ACC112 (cell line): ENCODE measurements at regions not wholly inside any gene's neighbourhood (a gene's known extent, or its start where the extent isn't known, plus 50 kb on each side); places are given as distances from the start of the nearest gene placed in this dataset.

Experiments used
- H2AFZ ChIP-seq: fragments of 200-600 bp; sonication (generic); one replicate; pipeline ENCODE4 v1.6.0; 2017; ENCODE audit warnings: antibody characterized with exemption, low read length; ENCODE audit not compliant: unreplicated experiment
- H3K27ac ChIP-seq: fragments of 200-600 bp; sonication (generic); 2 replicates; pipeline ENCODE4 v1.5.1; 2014; ENCODE audit warnings: low read depth, mild to moderate bottlenecking, antibody characterized with exemption, low read length, moderate library complexity
- H3K27me3 ChIP-seq: fragments of 200-600 bp; sonication (generic); 2 replicates; pipeline ENCODE4 v1.6.1; 2014; ENCODE audit warnings: mild to moderate bottlenecking, antibody characterized with exemption, low read length, moderate library complexity, mixed read lengths; ENCODE audit not compliant: insufficient read depth
- H3K36me3 ChIP-seq: fragments of 200-600 bp; sonication (generic); 2 replicates; pipeline ENCODE4 v1.6.1; 2016; ENCODE audit warnings: mild to moderate bottlenecking, antibody characterized with exemption, low read length, moderate library complexity, mixed read lengths; ENCODE audit not compliant: insufficient read depth
- H3K4me1 ChIP-seq: fragments of 200-600 bp; sonication (generic); one replicate; pipeline ENCODE4 v1.6.1; 2016; ENCODE audit warnings: low read length, mixed read lengths; ENCODE audit not compliant: insufficient read depth, unreplicated experiment, control insufficient read depth
- H3K4me3 ChIP-seq: fragments of 200-600 bp; sonication (generic); 2 replicates; pipeline ENCODE4 v1.5.1; 2014; ENCODE audit warnings: mild to moderate bottlenecking, low read depth, low read length
- H3K79me2 ChIP-seq: fragments of 200-600 bp; sonication (generic); one replicate; pipeline ENCODE4 v1.6.0; 2016; ENCODE audit warnings: low read length; ENCODE audit not compliant: control insufficient read depth, unreplicated experiment, insufficient read depth

DNA sequence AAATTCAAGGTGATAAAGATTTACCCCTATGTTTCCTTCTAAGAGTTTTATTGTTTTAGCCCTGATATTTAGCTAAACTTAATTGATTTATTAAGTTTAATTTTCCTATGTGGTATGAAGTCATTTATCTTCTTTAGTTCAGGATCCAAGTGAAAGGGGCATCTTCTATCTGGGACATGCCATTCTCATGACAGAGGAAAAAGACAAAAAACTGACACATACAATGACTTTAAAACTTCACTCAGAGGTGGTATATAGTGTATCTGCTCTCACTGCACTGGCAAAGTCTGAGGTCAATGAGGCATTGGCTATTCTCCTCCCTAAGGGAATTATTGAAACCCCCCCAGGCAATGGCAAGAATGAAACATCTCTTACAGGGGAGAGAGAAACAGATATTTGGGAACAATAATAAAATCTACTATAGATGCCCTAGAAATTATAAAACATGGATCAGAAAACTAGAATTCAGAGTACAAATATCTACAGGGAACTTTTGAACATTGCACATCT is 237.4 kb downstream of the MYCN start:
- Histone ChIP-seq H2AFZ (no peak overlapping the region), H3K36me3 (no peaks in the 10 kb centered on the region), H3K4me3 (no peak overlapping the region), H3K4me1 (no peaks in the 10 kb centered on the region), H3K27ac (no peak overlapping the region), H3K27me3 (no peaks in the 10 kb centered on the region), H3K79me2 (no peaks in the 10 kb centered on the region)

DNA sequence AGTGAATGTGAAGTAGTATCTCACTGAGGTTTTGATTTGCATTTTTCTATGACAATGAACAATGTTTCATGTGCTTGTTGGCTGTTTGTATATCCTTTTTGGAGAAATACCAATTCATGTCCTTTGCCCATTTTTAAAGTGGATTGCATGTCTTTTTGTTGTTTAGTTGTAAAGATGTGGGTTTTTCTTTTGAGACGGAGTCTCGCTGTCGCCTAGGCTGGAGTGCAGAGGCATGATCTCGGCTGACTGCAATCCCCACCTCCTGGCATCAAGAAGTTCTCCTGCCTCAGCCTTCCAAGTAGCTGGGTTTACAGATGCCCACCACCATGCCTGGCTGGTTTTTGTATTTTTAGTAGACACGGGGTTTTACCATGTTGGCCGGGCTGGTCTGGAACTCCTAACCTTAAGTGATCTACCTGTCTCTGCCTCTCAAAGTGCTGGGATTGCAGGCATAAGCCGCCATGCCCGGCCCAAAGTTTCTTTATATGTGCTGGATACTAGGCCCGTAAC is 236.7 kb downstream of the MYCN start:
- Histone ChIP-seq H3K4me3 (no peak overlapping the region), H2AFZ (no peak overlapping the region), H3K4me1 (no peaks in the 10 kb centered on the region), H3K27ac (no peak overlapping the region), H3K27me3 (no peaks in the 10 kb centered on the region), H3K79me2 (no peaks in the 10 kb centered on the region), H3K36me3 (no peaks in the 10 kb centered on the region)

DNA sequence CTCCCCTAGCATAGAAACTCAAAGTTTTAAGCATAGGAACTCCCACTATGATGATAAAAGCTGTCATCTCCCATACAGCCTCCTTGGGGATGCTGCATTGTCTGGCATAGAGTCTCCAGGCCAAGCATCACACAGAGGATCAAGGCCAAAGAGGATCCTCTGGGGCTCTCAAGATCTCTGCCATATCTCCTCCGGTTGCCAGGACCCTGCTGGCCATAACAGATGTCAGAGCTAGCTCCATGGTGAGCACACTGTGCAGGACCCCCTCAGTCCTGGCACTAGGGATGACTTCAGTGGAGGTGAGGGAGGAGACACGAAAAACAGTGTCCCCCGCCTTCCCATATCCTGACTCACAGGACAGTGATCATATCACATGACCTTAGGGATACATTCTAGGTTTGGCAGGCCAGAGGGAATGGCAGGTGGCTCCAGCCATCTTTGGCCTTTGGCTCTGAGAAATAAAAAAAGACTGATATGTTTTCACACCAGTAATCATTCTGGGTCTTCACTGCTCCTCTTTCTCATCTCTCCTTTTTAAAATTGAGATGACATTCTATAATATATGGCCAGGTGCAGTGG is 235.0 kb downstream of the MYCN start:
- H3K36me3 ChIP-seq: no peaks in the 10 kb centered on the region
- no peaks in the 10 kb centered on the region for H3K27me3 ChIP-seq
- no peaks in the 10 kb centered on the region for H3K4me1 ChIP-seq
- no peak overlapping the region for H3K27ac ChIP-seq
- H3K4me3 ChIP-seq: no peak overlapping the region
- H3K79me2 ChIP-seq: no peaks in the 10 kb centered on the region
- H2AFZ ChIP-seq: no peak overlapping the region

- no peak overlapping the region for H2AFZ ChIP-seq
- H3K36me3 ChIP-seq: no peaks in the 10 kb centered on the region
- no peak overlapping the region for H3K27ac ChIP-seq
- no peaks in the 10 kb centered on the region for H3K27me3 ChIP-seq
- no peaks in the 10 kb centered on the region for H3K4me1 ChIP-seq
- H3K4me3 ChIP-seq: no peak overlapping the region
- no peaks in the 10 kb centered on the region for H3K79me2 ChIP-seq
These were observed 234.3 kb downstream of the MYCN start for GRCh38 chr2:16174693-16175045.

- Histone ChIP-seq H2AFZ (no peak overlapping the region), H3K27me3 (no peaks in the 10 kb centered on the region), H3K4me3 (no peak overlapping the region), H3K36me3 (no peaks in the 10 kb centered on the region), H3K79me2 (no peaks in the 10 kb centered on the region), H3K27ac (no peak overlapping the region), H3K4me1 (no peaks in the 10 kb centered on the region)
These were observed 233.7 kb downstream of the MYCN start for GRCh38 chr2:16173893-16174692.

GRCh38 chr2:16172324-16173175 is 232.2 kb downstream of the MYCN start:
- no peak overlapping the region for H3K4me3 ChIP-seq
- no peaks in the 10 kb centered on the region for H3K36me3 ChIP-seq
- H3K79me2 ChIP-seq: no peaks in the 10 kb centered on the region
- H3K4me1 ChIP-seq: no peaks in the 10 kb centered on the region
- H2AFZ ChIP-seq: no peak overlapping the region
- no peak overlapping the region for H3K27ac ChIP-seq
- H3K27me3 ChIP-seq: no peaks in the 10 kb centered on the region

DNA sequence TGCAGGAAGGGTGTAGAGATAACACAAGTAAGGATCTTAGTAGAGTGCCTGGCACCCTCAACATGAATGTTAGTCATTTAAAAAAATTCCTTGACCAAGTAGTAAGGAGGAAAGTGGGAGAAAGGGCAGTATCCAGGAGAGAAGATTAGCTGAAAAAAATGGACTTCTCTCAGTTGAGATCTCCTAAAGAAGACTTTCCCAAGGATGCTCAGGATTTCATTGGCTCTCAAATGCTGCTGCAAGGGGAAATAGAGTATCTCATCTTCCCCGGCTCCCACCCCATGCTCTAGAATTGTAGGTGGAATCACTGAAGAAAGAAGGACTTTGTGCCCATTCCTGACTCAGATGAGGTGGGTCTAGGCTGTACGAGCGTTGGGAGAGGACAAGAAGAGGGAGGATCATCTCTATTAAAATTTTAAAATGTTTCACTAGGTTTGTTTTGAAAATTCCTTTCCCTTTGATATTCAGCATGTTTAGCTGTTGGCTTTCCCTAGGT is 231.1 kb downstream of the MYCN start:
- Histone ChIP-seq H3K4me3 (no peak overlapping the region), H2AFZ (no peak overlapping the region), H3K36me3 (no peaks in the 10 kb centered on the region), H3K4me1 (no peaks in the 10 kb centered on the region), H3K79me2 (no peaks in the 10 kb centered on the region), H3K27me3 (no peaks in the 10 kb centered on the region), H3K27ac (no peak overlapping the region)

GRCh38 chr2:16170675-16171424 is 230.5 kb downstream of the MYCN start:
- no peaks in the 10 kb centered on the region for H3K79me2 ChIP-seq
- H3K27ac ChIP-seq: no peak overlapping the region
- no peaks in the 10 kb centered on the region for H3K27me3 ChIP-seq
- no peak overlapping the region for H2AFZ ChIP-seq
- H3K4me1 ChIP-seq: no peaks in the 10 kb centered on the region
- H3K4me3 ChIP-seq: no peak overlapping the region
- no peaks in the 10 kb centered on the region for H3K36me3 ChIP-seq

DNA sequence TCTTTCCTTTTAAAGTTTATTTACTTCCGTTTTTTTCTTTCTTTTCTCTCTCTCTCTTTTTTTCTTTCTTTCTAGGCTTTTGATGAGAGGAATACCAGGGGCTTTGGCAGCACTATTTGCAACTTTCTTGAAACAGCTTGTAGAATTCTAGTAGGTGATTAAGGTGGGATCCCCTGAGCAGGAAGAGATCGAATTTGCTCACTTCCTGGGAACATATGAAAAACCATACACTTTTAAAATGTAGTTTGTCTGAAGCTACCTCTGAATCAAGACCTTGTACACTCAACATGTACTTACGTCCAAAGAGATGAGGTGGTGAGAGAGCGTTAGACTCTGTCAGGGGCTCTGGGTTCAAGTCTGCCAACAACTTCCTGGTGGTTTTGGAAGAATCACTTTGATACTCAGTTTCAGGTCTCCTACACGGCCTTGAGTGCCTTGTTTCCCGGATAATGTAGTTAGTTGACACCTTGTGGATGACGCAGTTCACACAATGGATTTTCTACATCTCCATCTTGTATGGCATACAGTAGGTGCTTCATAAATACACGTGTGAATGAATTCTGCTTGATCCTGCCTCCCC is 229.1 kb downstream of the MYCN start:
- Histone ChIP-seq H3K4me3 (no peak overlapping the region), H3K27me3 (no peaks in the 10 kb centered on the region), H3K79me2 (no peaks in the 10 kb centered on the region), H2AFZ (no peak overlapping the region), H3K27ac (no peak overlapping the region), H3K4me1 (no peaks in the 10 kb centered on the region), H3K36me3 (no peaks in the 10 kb centered on the region)
